Embryonic facial prominence (tissue), 1 donor: ENCODE measurements at regions not wholly inside any gene's neighbourhood (a gene's known extent, or its start where the extent isn't known, plus 50 kb on each side); places are given as distances from the start of the nearest gene placed in this dataset.
"Not testable (repeated sequence)": the region's sequence is repeated elsewhere in the genome, so short reads cannot be mapped to it uniquely, and the experiment has no call there.

ENCODE experiments used
- DNase-seq: peaks from one replicate; pipeline ENCODE4 v3.0.0-alpha.2; 2016; ENCODE audit errors: extremely low spot score

DNA sequence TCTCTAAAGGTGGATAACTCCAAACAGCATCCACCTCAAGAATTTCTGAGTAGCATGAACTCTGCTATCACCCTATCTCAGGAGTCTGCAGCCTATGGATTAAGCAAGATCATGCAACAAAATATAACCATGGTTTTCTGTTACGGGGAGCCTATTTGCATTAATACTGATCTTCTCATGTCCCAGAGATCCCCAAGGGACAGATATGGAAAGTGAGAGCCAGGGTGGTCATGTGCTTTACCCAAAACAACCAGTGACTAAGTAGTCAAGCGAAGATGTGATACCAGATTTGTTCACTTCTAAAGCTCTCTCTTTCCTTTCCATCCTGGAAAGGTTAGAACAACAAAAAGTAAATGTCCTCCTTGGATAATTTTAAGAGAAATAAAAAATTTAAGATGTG lies 125.1 kb downstream of the PRRX1 start:
- no peak for DNase-seq

DNA sequence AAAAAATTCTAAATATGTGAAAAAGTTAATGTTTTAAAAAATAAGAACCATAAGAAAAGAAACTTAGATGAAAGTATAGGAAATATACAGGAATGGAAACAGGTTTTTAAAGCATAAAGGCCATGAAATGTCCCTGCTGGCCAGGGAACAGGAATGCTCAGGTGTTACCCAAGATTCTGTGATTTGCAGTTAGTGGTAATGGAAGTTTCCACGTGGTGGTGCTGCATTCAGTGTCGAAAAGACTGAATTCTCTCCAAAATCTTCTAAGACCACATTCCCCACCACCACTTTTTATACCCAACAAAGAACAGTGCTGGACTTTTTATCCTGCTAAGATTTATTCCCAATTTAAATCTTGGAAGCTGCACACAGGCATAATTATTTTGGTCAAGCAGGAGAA lies 126.2 kb downstream of the PRRX1 start:
- no peak for DNase-seq

- DNase-seq = no peak
These were observed 126.7 kb downstream of the PRRX1 start for GRCh38 chr1:170790651-170791071.

DNA sequence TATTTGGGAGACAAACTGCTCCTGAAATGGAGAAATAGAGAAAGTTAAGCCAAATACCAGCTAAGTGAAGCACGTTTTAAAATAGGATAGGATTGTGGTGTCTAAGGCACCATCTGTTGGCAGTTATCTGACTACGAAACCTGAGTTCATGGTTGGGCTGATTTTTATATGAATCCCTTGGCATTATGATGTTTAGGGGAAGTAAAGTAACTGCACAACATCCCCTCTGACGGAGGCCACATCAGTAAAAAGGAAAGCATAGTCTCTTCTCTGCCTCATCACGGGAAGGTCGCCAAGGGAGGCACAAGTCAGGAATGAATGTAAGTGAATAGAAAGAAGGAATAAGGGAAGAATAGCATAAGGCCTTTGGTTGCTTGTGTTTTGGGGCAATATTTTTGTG lies 128.0 kb downstream of the PRRX1 start:
- DNase-seq = no peak

DNA sequence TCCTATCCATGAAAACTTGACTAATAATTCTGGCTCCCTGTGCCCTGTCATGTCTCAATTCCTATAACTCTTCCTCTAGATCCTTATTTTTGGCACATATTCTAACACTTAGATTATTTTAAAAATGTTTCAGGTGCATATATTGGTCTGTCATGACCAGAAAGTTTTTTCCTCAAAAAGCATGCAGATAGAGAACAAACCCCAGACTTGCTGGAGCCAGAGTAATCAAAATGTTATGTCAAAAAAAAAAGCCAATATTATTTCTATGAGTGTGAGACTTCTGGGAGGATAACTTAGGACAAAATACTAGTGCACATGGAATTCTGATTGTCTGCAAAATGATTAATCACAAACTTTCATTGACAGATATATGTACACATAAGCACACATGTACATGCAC lies 135.1 kb upstream of the MROH9 start:
- no peak for DNase-seq

DNA sequence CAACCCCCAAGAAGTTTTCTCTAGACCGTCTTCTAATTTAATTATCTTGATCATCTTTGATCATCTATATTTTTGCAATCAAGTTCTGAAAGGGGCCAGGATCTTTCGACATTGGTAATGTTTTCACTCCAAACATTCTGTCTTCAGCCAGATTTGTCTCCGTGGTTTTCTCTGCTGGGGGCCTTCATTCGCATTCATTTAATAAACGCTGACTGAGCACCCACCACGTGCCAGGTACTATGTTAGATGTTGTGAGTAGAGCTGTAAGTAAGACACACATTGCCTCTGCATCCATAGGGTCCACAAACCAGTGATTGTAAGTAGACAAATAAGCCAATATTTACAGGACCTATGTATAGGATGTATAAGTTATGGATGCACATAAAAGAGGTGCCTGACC lies 134.5 kb upstream of the MROH9 start:
- no peak for DNase-seq

- DNase-seq = no peak
These were observed 131.6 kb upstream of the MROH9 start for GRCh38 chr1:170803711-170804110.

DNA sequence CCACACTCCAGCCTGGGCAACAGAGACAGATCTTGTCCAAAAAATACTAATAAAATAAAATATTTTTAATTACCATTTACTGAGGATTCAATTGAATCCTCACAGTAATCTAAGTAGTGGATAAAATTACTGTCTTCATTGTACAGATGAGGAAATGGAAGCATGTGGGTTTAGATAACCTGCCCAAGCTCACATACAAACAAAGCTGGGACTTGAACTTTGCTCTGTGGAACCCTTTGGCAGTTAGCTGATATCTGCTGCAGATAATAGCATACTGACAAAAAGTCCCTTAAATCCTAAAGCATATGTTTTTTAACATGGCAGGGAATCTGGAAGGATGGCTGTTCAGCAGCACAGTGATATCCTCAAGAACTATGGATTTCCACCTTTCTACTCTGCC lies 130.9 kb upstream of the MROH9 start:
- no peak for DNase-seq

GRCh38 chr1:170804879-170805278 lies 130.5 kb upstream of the MROH9 start:
- DNase-seq = no peak

GRCh38 chr1:170806961-170807360 lies 128.4 kb upstream of the MROH9 start:
- no peak for DNase-seq

GRCh38 chr1:170807432-170807831 lies 127.9 kb upstream of the MROH9 start:
- DNase-seq = no peak

- DNase-seq = no peak
These were observed 127.0 kb upstream of the MROH9 start for GRCh38 chr1:170808216-170808885.

- DNase-seq = not testable (repeated sequence)
These were observed 124.3 kb upstream of the MROH9 start for GRCh38 chr1:170811013-170811412.

DNA sequence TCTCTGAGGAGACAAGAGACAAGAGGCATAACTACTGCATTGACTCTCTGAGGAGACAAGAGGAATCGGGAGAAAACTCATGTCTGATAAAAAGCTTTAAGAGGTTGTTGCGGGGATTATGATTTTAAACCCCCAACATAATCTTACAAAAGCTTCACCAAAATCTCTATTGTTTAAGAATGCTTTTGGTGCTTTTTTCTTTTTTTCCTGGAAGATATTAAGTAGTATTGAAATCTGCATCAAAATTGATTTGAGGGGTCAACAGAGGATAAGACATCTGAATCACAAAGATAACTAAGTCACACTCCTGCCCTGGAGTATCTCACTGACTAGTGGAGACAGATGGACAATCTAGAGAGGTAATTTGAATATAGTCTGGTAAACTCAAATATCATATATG lies 115.6 kb upstream of the MROH9 start:
- DNase-seq = no peak

DNA sequence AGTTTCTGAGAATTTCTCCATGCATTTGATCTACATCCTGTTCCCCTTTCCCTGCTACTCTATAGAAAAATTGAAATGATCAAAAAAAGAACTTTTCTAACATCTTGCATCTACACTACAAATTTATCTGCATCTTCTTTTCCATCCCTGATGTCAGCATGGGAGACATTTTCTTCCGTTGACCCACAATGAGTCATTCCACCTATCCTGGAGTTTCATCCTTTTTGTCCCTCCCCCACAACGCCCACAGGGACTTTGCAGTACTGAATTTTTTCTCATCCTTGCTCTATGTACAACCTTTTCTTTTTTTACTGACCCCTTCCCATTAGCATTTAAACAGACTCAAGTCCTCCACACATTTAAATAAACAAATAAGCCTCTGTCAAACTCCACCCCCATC lies 112.2 kb upstream of the MROH9 start:
- no peak for DNase-seq

DNA sequence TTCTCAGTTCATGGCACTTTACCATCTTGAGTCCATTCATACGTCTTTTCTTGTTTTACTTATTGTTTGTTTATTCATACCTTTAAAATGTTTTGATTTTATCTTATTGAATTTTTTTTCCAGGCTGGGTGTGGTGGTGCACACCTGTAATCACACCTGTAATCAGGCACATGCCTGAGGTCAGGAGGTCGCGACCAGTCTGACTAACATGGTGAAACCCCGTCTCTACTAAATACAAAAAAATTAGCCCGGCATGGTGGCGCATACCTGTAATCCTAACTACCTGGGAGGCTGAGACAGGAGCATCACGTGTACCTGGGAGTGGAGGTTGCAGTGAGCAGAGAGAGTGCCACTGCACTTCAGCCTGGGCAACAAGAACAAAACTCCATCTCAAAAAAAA lies 104.1 kb upstream of the MROH9 start:
- no peak for DNase-seq

- DNase-seq = no peak
These were observed 99.2 kb upstream of the MROH9 start for GRCh38 chr1:170836141-170836540.

GRCh38 chr1:170840371-170840770 lies 95.0 kb upstream of the MROH9 start:
- DNase-seq = no peak

DNA sequence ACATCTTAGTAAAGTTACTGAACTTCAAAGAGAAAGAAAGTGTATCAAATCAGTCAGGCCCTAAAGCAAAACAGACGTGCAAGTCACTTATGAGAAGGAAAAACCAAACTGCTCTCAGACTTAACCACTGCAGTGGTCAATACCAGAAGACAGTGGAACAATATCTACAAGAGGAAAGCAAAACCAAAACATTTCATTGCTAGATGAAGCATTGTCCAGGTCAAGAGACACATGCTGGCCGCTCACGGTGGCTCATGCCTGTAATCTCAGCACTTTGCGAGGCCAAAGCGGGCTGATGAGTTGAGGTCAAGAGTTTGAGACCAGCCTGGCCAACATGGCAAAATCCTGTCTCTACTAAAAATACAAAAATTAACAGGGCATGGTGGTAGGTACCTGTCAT lies 82.0 kb upstream of the MROH9 start:
- no peak for DNase-seq

- DNase-seq = no peak
These were observed 81.5 kb upstream of the MROH9 start for GRCh38 chr1:170853867-170854266.

- DNase-seq = no peak
These were observed 80.7 kb upstream of the MROH9 start for GRCh38 chr1:170854677-170855076.

DNA sequence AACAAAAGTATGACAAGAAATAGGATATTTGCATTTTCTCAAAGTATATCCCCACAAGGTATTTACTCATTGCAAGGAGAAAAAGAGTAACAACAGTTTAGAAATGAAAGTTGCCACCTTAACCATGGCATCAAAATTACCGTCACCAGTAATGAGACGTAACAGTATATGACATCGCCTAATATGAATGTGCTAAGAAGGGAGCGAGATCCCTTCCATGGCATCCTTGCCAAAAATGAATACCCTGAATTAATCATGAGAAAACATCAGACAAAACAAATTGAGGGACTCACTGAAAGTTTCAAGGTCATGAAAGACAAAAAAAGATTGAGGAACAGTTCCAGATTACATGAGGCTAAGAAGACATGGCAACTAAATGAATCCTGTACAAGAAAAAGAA lies 78.9 kb upstream of the MROH9 start:
- DNase-seq = no peak

- no peak for DNase-seq
These were observed 77.4 kb upstream of the MROH9 start for GRCh38 chr1:170857955-170858354.

DNA sequence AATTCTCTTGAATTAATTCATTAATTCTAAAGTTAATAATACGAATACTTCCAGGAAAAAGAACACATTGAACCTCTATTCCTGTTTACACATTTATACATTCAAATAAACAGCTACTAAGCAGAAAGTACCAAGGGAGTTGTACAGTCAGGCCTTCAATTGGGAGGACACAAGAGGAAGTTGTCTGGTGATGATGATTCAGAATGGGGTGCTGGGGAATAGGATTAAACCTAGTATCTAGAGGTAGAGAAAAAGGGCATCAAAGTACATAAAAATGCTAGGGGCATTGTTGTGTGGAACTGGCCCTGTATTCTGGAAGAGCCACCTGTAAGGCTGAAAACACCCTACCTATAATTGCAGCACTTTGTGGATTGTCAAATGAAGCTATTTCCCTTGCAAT lies 71.7 kb upstream of the MROH9 start:
- no peak for DNase-seq
